ENCODE measurements at regions not wholly inside any gene's neighbourhood (a gene's known extent, or its start where the extent isn't known, plus 50 kb on each side); places are given as distances from the start of the nearest gene placed in this dataset.

GRCh38 chr17:63124536-63124935, 158.5 kb downstream of the TANC2 start:
- Histone ChIP-seq H3K36me3 (no peaks in the 10 kb centered on the region), H3K4me3 (no peak overlapping the region), H3K9me3 (no peaks in the 10 kb centered on the region), H3K27ac (no peak overlapping the region), H3K27me3 (no peaks in the 10 kb centered on the region), H3K4me1 (no peaks in the 10 kb centered on the region)
- DNase-seq, result no peak
- no peak for TF ChIP-seq CTCF (IDR thresholded peaks at IDR 0.05)
- intact Hi-C loops (cut with DNase I; ENCODE audit: low total_unique reads), result no loop called here

- intact Hi-C loops (cut with DNase I; ENCODE audit: low total_unique reads), result no loop called here
These were observed 158.9 kb downstream of the TANC2 start for GRCh38 chr17:63124958-63125357.

GRCh38 chr17:63125987-63126386, 160.0 kb downstream of the TANC2 start:
- no peaks in the 10 kb centered on the region for H3K9me3 ChIP-seq
- intact Hi-C loops (cut with DNase I; ENCODE audit: low total_unique reads), result no loop called here
- TF ChIP-seq CTCF (IDR thresholded peaks at IDR 0.05), result no peak
- no peak overlapping the region for H3K4me3 ChIP-seq
- no peak for DNase-seq
- no peaks in the 10 kb centered on the region for H3K27me3 ChIP-seq
- no peaks in the 10 kb centered on the region for H3K4me1 ChIP-seq
- no peaks in the 10 kb centered on the region for H3K36me3 ChIP-seq
- H3K27ac ChIP-seq, result no peak overlapping the region

More at GRCh38 chr17:63124958-63125357, 158.9 kb downstream of the TANC2 start:
- no peak for DNase-seq
- no peak overlapping the region for H3K4me3 ChIP-seq
- no peaks in the 10 kb centered on the region for H3K36me3 ChIP-seq
- no peaks in the 10 kb centered on the region for H3K4me1 ChIP-seq
- H3K9me3 ChIP-seq, result no peaks in the 10 kb centered on the region
- H3K27me3 ChIP-seq, result no peaks in the 10 kb centered on the region
- no peak overlapping the region for H3K27ac ChIP-seq
- no peak for TF ChIP-seq CTCF (IDR thresholded peaks at IDR 0.05)

GRCh38 chr17:63126607-63127006, 160.6 kb downstream of the TANC2 start:
- intact Hi-C loops (cut with DNase I; ENCODE audit: low total_unique reads), result no loop called here
- Histone ChIP-seq H3K27ac (no peak overlapping the region), H3K27me3 (no peaks in the 10 kb centered on the region), H3K9me3 (no peaks in the 10 kb centered on the region), H3K4me3 (no peak overlapping the region), H3K36me3 (no peaks in the 10 kb centered on the region), H3K4me1 (no peaks in the 10 kb centered on the region)
- TF ChIP-seq CTCF (IDR thresholded peaks at IDR 0.05), result no peak
- no peak for DNase-seq

GRCh38 chr17:63132459-63132911, 166.4 kb downstream of the TANC2 start:
- no peak overlapping the region for H3K27ac ChIP-seq
- intact Hi-C loops (cut with DNase I; ENCODE audit: low total_unique reads), result no loop called here

More at GRCh38 chr17:63132459-63132911, 166.4 kb downstream of the TANC2 start:
- Histone ChIP-seq H3K9me3 (no peaks in the 10 kb centered on the region), H3K27me3 (no peaks in the 10 kb centered on the region), H3K4me3 (no peak overlapping the region), H3K36me3 (no peaks in the 10 kb centered on the region), H3K4me1 (no peaks in the 10 kb centered on the region)
- no peak for TF ChIP-seq CTCF (IDR thresholded peaks at IDR 0.05)
- DNase-seq, result no peak

Measured in tibial artery (tissue), 4 donors.